Lower leg skin (tissue), 3 donors: ENCODE measurements at regions not wholly inside any gene's neighbourhood (a gene's known extent, or its start where the extent isn't known, plus 50 kb on each side); places are given as distances from the start of the nearest gene placed in this dataset.

Experiments used
- CTCF ChIP-seq, 3 donors: fragments of 450-650 bp; IDR thresholded peaks; one replicate each; pipeline ENCODE4 v1.5.1; 2016; ENCODE audit warnings: antibody characterized with exemption in 3 of 3, mild to moderate bottlenecking in 3 of 3, moderate library complexity in 2 of 3
- POLR2A ChIP-seq, 2 donors: fragments of 450-650 bp; IDR thresholded peaks; one replicate each; pipeline ENCODE4 v1.6.1; 2016 to 2017; ENCODE audit warnings: antibody characterized with exemption in 2 of 2, mild to moderate bottlenecking in 1 of 2, moderate library complexity in 1 of 2

- TF ChIP-seq CTCF (IDR thresholded peaks at IDR 0.05) (no peak), POLR2A (IDR thresholded peaks at IDR 0.05) (no peak)
These were observed 109.8 kb downstream of the ADCYAP1 start for GRCh38 chr18:1014509-1014908.
